ENCODE measurements at regions not wholly inside any gene's neighbourhood (a gene's known extent, or its start where the extent isn't known, plus 50 kb on each side); places are given as distances from the start of the nearest gene placed in this dataset.
A peak's percentile ranks its signal among the peaks of the same experiment; 100 is the strongest.

DNA sequence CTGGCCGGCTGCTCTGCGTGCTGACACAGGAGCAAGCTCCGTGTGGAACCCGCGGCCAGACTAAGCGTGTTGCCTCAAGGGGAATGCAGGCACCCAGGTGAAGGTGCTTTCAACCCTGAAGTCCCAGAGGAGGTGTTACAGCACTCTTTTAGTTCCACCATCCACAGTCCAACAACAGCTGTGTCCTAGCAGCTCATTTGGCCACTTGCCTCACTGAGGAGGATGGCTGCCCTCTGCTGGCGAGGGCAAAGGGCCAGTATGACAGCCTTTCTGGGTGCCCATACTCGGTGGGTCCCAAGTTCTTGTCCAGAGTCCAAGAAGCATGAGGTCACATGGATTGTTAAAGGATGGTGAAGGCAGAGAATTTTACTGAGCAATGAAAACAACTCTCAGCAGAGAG lies 87.8 kb downstream of the C3orf85 start:
- Histone ChIP-seq H3K79me2 (ENCODE audit: low read length) (no peaks in the 10 kb centered on the region), H3K9me3 (replicated peaks; ENCODE audit: insufficient read depth, low read length) (no peaks in the 10 kb centered on the region), H3K9me2 (replicated peaks; ENCODE audit: insufficient read depth, low read length) (no peaks in the 10 kb centered on the region), H4K20me1 (ENCODE audit: insufficient read depth, low read length) (no peaks in the 10 kb centered on the region), H3K4me3 (ENCODE audit: low read length) (no peak overlapping the region), H3K4me1 (ENCODE audit: low read length) (no peaks in the 10 kb centered on the region), H3K27ac (ENCODE audit: low read length) (no peak overlapping the region), H2AFZ (ENCODE audit: low read length) (no peak overlapping the region), H3K36me3 (replicated peaks; ENCODE audit: insufficient read depth, low read length) (no peaks in the 10 kb centered on the region), H3K9ac (ENCODE audit: low read length) (no peak overlapping the region), H3K27me3 (replicated peaks; ENCODE audit: insufficient read depth, low read length) (no peaks in the 10 kb centered on the region), H3K4me2 (ENCODE audit: low read depth, low read length) (no peak overlapping the region), H3F3A (ENCODE audit: insufficient read depth, low read length) (no peaks in the 10 kb centered on the region)
- TF ChIP-seq EZH2 (optimal IDR thresholded peaks at IDR 0.05; ENCODE audit: low read depth, low read length) (no peak), EZH2phosphoT487 (IDR thresholded peaks at IDR 0.05; ENCODE audit: low read length) (no peak)
- TF ChIP-seq, protein P1, sequence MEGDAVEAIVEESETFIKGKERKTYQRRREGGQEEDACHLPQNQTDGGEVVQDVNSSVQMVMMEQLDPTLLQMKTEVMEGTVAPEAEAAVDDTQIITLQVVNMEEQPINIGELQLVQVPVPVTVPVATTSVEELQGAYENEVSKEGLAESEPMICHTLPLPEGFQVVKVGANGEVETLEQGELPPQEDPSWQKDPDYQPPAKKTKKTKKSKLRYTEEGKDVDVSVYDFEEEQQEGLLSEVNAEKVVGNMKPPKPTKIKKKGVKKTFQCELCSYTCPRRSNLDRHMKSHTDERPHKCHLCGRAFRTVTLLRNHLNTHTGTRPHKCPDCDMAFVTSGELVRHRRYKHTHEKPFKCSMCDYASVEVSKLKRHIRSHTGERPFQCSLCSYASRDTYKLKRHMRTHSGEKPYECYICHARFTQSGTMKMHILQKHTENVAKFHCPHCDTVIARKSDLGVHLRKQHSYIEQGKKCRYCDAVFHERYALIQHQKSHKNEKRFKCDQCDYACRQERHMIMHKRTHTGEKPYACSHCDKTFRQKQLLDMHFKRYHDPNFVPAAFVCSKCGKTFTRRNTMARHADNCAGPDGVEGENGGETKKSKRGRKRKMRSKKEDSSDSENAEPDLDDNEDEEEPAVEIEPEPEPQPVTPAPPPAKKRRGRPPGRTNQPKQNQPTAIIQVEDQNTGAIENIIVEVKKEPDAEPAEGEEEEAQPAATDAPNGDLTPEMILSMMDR (IDR thresholded peaks at IDR 0.05; ENCODE audit: low read length) = peak; percentile 37
- DNase-seq = peak; percentile 28

GRCh38 chr3:109225516-109225915 lies 89.0 kb downstream of the C3orf85 start:
- Histone ChIP-seq H3K4me1 (ENCODE audit: low read length) (no peaks in the 10 kb centered on the region), H4K20me1 (ENCODE audit: insufficient read depth, low read length) (no peaks in the 10 kb centered on the region), H3K9me3 (replicated peaks; ENCODE audit: insufficient read depth, low read length) (no peaks in the 10 kb centered on the region), H3K4me3 (ENCODE audit: low read length) (no peak overlapping the region), H3K27ac (ENCODE audit: low read length) (no peak overlapping the region), H3K27me3 (replicated peaks; ENCODE audit: insufficient read depth, low read length) (no peaks in the 10 kb centered on the region), H3K9me2 (replicated peaks; ENCODE audit: insufficient read depth, low read length) (no peaks in the 10 kb centered on the region), H2AFZ (ENCODE audit: low read length) (no peak overlapping the region), H3F3A (ENCODE audit: insufficient read depth, low read length) (no peaks in the 10 kb centered on the region), H3K36me3 (replicated peaks; ENCODE audit: insufficient read depth, low read length) (no peaks in the 10 kb centered on the region), H3K9ac (ENCODE audit: low read length) (no peak overlapping the region), H3K79me2 (ENCODE audit: low read length) (no peaks in the 10 kb centered on the region), H3K4me2 (ENCODE audit: low read depth, low read length) (no peak overlapping the region)
- TF ChIP-seq, protein P1 (IDR thresholded peaks at IDR 0.05; ENCODE audit: low read length) = no peak
- TF ChIP-seq EZH2phosphoT487 (IDR thresholded peaks at IDR 0.05; ENCODE audit: low read length) (no peak), EZH2 (optimal IDR thresholded peaks at IDR 0.05; ENCODE audit: low read depth, low read length) (no peak)
- DNase-seq = no peak

DNA sequence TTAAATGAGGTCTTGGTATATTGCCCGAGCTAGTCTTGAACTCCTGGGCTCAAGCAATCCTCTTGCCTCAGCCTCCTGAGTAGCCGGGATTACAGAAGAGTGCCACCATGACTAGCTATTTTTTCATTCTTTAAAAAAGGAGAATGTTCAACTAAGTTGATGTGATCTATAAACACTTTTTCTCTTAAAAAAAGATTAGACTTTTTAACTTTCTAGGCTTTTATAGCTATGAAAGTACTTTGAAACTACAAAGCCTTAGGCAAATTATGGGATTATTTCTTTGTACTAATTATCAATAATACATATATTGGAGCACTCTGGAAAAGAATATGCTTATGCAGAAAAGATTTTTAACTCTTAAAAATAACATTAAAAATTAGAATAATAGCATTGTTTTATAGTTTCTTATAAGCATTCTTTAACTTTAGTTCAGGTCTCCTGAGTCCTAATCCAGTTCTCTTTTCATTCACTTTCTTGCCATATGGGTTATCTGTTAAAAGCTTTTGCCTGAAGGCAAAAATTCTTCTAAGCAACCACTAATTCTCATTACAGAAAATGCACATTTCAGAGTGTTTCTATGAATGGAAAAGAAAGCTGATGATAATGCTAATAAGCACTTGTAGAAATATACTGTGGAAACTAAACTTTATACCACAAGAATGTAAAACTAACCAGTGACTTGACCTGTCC lies 87.8 kb downstream of the DPPA2 start:
- H3K4me3 ChIP-seq (ENCODE audit: low read length) = no peak overlapping the region
- TF ChIP-seq EZH2 (optimal IDR thresholded peaks at IDR 0.05; ENCODE audit: low read depth, low read length) (no peak), EZH2phosphoT487 (IDR thresholded peaks at IDR 0.05; ENCODE audit: low read length) (no peak)
- TF ChIP-seq, protein P1 (IDR thresholded peaks at IDR 0.05; ENCODE audit: low read length) = no peak
- H3K9me2 ChIP-seq (replicated peaks; ENCODE audit: insufficient read depth, low read length) = no peaks in the 10 kb centered on the region
- H3K36me3 ChIP-seq (replicated peaks; ENCODE audit: insufficient read depth, low read length) = no peaks in the 10 kb centered on the region
- H3K4me2 ChIP-seq (ENCODE audit: low read depth, low read length) = no peak overlapping the region
- no peaks in the 10 kb centered on the region for H3K9me3 ChIP-seq (replicated peaks; ENCODE audit: insufficient read depth, low read length)
- H3K27ac ChIP-seq (ENCODE audit: low read length) = no peak overlapping the region
- H3K9ac ChIP-seq (ENCODE audit: low read length) = no peak overlapping the region
- DNase-seq = peak; percentile 16
- no peaks in the 10 kb centered on the region for H3K79me2 ChIP-seq (ENCODE audit: low read length)
- H4K20me1 ChIP-seq (ENCODE audit: insufficient read depth, low read length) = no peaks in the 10 kb centered on the region
- H3K27me3 ChIP-seq (replicated peaks; ENCODE audit: insufficient read depth, low read length) = no peaks in the 10 kb centered on the region
- no peaks in the 10 kb centered on the region for H3F3A ChIP-seq (ENCODE audit: insufficient read depth, low read length)
- no peaks in the 10 kb centered on the region for H3K4me1 ChIP-seq (ENCODE audit: low read length)
- no peak overlapping the region for H2AFZ ChIP-seq (ENCODE audit: low read length)
